Right lobe of liver (tissue), 6 donors: ENCODE measurements at regions not wholly inside any gene's neighbourhood (a gene's known extent, or its start where the extent isn't known, plus 50 kb on each side); places are given as distances from the start of the nearest gene placed in this dataset.
"Not testable (repeated sequence)": the region's sequence is repeated elsewhere in the genome, so short reads cannot be mapped to it uniquely, and the experiment has no call there.

Experiments used
- ATAC-seq, 4 donors: fragments of 200-7000 bp; cut with Tn5 transposase; one replicate each; pipeline ENCODE4 v1.9.1; 2020; ENCODE audit warnings: mild to moderate bottlenecking in 4 of 4, moderate library complexity in 4 of 4
- DNase-seq, 3 donors: peaks; one replicate each; pipeline ENCODE4 v3.0.0-alpha.2; 2020
- H3K27ac ChIP-seq, 3 donors: fragments of 200-600 bp; one replicate each; pipeline ENCODE4 v1.8.0; 2022
- H3K27me3 ChIP-seq, 2 donors: fragments of 200-600 bp; one replicate each; pipeline ENCODE4 v1.8.0; 2022
- H3K36me3 ChIP-seq, 4 donors: fragments of 200-600 bp; sonication (generic) in 1 of 4; one replicate each; pipeline versions ENCODE4 v1.5.1 to v1.8.0; 2017 to 2022; ENCODE audit warnings: control low read depth in 1 of 4
- H3K4me1 ChIP-seq, 4 donors: fragments of 200-600 bp; sonication (generic) in 1 of 4; one replicate each; pipeline versions ENCODE4 v1.5.1 to v1.8.0; 2017 to 2022; ENCODE audit warnings: control low read depth in 1 of 4
- H3K4me3 ChIP-seq, 3 donors: fragments of 200-600 bp; one replicate each; pipeline ENCODE4 v1.8.0; 2022
- H3K9me3 ChIP-seq, 4 donors: fragments of 200-600 bp; sonication (generic) in 1 of 4; one replicate each; pipeline versions ENCODE4 v1.5.1 to v1.8.0; 2017 to 2022; ENCODE audit warnings: control low read depth in 1 of 4
- WGBS: methylation state at CpG from one replicate; pipeline ENCODE4 v1.1.6; 2018; ENCODE audit warnings: low coverage, low lambda C conversion rate; ENCODE audit not compliant: insufficient coverage; ENCODE audit errors: missing lambda C conversion rate; 5-methylcytosine and 5-hydroxymethylcytosine counted together
- intact Hi-C, 2 donors: fragments of 100-400 bp; cut with DNase I; formaldehyde crosslinking; loops; one replicate each; pipeline versions ENCODE4 v1.11.2 to v1.14.1; 2022
- donor health status: DM: no; HTN: yes; CAD: no.
- donor health status: DM: no; HTN: no; CAD: no.
- donor health status: DM: no; HTN: no; CAD: no.
- donor health status: DM: no; HTN: yes; CAD: no.
- donor health status: DM: no; HTN: yes; CAD: no.

- intact Hi-C loops, H3K4me1 ChIP-seq, H3K4me3 ChIP-seq, ATAC-seq, H3K36me3 ChIP-seq, H3K27ac ChIP-seq, DNase-seq, H3K9me3 ChIP-seq, H3K27me3 ChIP-seq: not testable (repeated sequence)
- no CpG with 5 or more reads among the region's 25 CpGs for WGBS
These were observed 905.9 kb downstream of the SPATA31A6 start for GRCh38 chr9:43089337-43089736.

GRCh38 chr9:43110376-43110775, 926.9 kb downstream of the SPATA31A6 start:
- DNase-seq, H3K36me3 ChIP-seq, intact Hi-C loops, ATAC-seq, H3K9me3 ChIP-seq, H3K27ac ChIP-seq, H3K4me1 ChIP-seq, H3K27me3 ChIP-seq, H3K4me3 ChIP-seq: not testable (repeated sequence)
- 80% methylated on average over 5 of the region's 9 CpGs for WGBS

DNA sequence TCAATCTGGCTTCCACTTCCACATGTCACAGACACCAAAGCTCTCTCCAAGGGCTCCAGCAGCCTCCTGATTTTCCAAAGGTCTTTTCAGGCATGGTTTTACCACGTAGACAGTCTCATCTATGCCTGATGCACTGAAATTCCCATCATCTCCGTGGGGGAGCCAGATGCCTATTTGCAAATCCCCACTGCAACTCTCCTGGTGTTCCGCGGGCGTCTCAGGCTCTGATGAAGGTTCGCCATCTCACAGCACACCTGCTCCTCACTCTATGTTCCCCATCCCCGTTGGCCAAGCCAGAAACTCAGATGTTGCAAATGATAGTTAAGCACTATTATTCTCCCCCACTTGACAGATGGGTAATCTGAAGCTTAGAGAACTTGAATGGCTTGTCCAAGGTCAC, 929.4 kb downstream of the SPATA31A6 start:
- H3K36me3 ChIP-seq, H3K4me3 ChIP-seq, DNase-seq, H3K9me3 ChIP-seq, H3K4me1 ChIP-seq, ATAC-seq, H3K27me3 ChIP-seq, H3K27ac ChIP-seq, intact Hi-C loops: not testable (repeated sequence)
- 80% methylated on average over 7 of the region's 7 CpGs for WGBS

GRCh38 chr9:43115813-43116229, 932.4 kb downstream of the SPATA31A6 start:
- H3K36me3 ChIP-seq, H3K9me3 ChIP-seq, intact Hi-C loops, H3K27ac ChIP-seq, H3K4me1 ChIP-seq, ATAC-seq, H3K27me3 ChIP-seq, H3K4me3 ChIP-seq: not testable (repeated sequence)
- WGBS: no CpG with 5 or more reads among the region's 6 CpGs
- DNase-seq: peak; percentile 46 to 90 (median 89)

DNA sequence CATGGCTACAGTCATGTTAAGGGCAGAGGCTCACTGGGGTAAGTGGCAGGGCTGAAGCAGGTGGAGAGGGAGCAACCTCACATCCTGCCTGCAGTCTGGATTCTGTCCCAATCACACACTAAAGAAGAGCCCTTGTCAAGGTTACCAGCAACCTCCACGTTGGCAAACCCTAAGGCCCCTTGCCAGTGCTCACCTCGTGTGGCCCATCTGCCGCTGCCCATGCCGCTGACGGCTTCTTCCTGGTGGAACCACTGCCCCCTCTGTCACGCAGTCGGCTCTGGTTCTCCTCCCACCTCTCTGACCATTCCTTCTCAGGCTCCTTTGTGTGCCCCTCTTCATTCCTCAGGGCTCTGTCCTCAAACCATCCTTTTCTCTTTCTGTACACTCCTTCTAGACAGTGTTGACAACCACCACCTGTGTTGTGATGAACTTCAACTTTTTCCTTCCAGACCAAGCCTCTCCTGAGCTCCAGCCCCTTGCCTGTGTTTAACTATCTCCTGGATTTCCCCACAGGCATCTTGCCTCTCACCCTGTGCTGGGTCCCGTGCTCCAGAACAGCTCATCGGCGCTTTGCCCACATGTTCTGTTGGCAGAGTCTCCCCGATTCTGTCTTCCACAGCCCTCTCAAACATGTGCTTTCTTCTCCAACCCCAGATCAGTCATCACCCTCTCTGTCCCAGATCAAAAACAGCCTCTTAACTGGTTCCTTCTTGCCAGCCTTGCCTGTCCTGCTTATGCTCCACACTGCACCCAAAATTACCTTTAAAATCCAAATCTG, 934.8 kb downstream of the SPATA31A6 start:
- H3K9me3 ChIP-seq, intact Hi-C loops, ATAC-seq, H3K36me3 ChIP-seq, H3K4me1 ChIP-seq, H3K27me3 ChIP-seq, H3K27ac ChIP-seq, H3K4me3 ChIP-seq: not testable (repeated sequence)
- DNase-seq: peak in 2 of 3 donors; percentile 21 to 67
- WGBS: 60% methylated on average over 8 of the region's 11 CpGs

GRCh38 chr9:43119565-43119964, 936.1 kb downstream of the SPATA31A6 start:
- H3K36me3 ChIP-seq, H3K27me3 ChIP-seq, H3K4me1 ChIP-seq, H3K4me3 ChIP-seq, H3K9me3 ChIP-seq, intact Hi-C loops, ATAC-seq: not testable (repeated sequence)
- peak overlapping the region in 1 of 3 donors; percentile 24 for H3K27ac ChIP-seq
- 45% methylated on average over 6 of the region's 7 CpGs for WGBS
- peak in 1 of 3 donors; percentile 19 for DNase-seq

- DNase-seq (peak; percentile 17 to 83 (median 63)), ATAC-seq (peak in 2 of 4 donors; percentile 43 to 59)
- intact Hi-C loops, H3K4me1 ChIP-seq, H3K36me3 ChIP-seq, H3K9me3 ChIP-seq, H3K27me3 ChIP-seq, H3K4me3 ChIP-seq: not testable (repeated sequence)
- peak overlapping the region in 1 of 3 donors; percentile 24 for H3K27ac ChIP-seq
- whole genome bisulfite sequencing: 38% methylated on average over 1 of the region's 3 CpGs
These were observed 936.5 kb downstream of the SPATA31A6 start for GRCh38 chr9:43119978-43120377.

GRCh38 chr9:43125894-43126293, 942.4 kb downstream of the SPATA31A6 start:
- DNase-seq: peak in 1 of 3 donors; percentile 64
- H3K9me3 ChIP-seq, H3K36me3 ChIP-seq, H3K27me3 ChIP-seq, intact Hi-C loops, H3K27ac ChIP-seq, H3K4me3 ChIP-seq, ATAC-seq, H3K4me1 ChIP-seq: not testable (repeated sequence)
- WGBS: no CpG with 5 or more reads among the region's 3 CpGs

- intact Hi-C loops, H3K27ac ChIP-seq, ATAC-seq, H3K27me3 ChIP-seq, H3K4me3 ChIP-seq, H3K4me1 ChIP-seq, H3K36me3 ChIP-seq, H3K9me3 ChIP-seq: not testable (repeated sequence)
- WGBS: 31% methylated on average over 3 of the region's 12 CpGs
- peak in 1 of 3 donors; percentile 64 for DNase-seq
These were observed 943.7 kb downstream of the SPATA31A6 start for GRCh38 chr9:43127026-43127775.
